NCI-H2107 treated with DMSO at 0.1 percent for 48 hours (cell line): ENCODE measurements at regions not wholly inside any gene's neighbourhood (a gene's known extent, or its start where the extent isn't known, plus 50 kb on each side); places are given as distances from the start of the nearest gene placed in this dataset.
"Not testable (repeated sequence)": the region's sequence is repeated elsewhere in the genome, so short reads cannot be mapped to it uniquely, and the experiment has no call there.

ENCODE experiments used
- DNase-seq: peaks from one replicate; lab custom pipeline; 2025; ENCODE audit not compliant: unreplicated experiment; lab: John Stamatoyannopoulos, UW

GRCh38 chr3:105101603-105102002, 265.1 kb upstream of the ALCAM start:
- no peak for DNase-seq

- no peak for DNase-seq
These were observed 263.6 kb upstream of the ALCAM start for GRCh38 chr3:105103139-105103538.

- DNase-seq, result no peak
These were observed 257.9 kb upstream of the ALCAM start for GRCh38 chr3:105108823-105109222.

GRCh38 chr3:105118905-105119304, 247.8 kb upstream of the ALCAM start:
- DNase-seq, result no peak

GRCh38 chr3:105119801-105120340, 246.8 kb upstream of the ALCAM start:
- DNase-seq, result no peak

GRCh38 chr3:105130911-105131310, 235.8 kb upstream of the ALCAM start:
- no peak for DNase-seq

- no peak for DNase-seq
These were observed 228.8 kb upstream of the ALCAM start for GRCh38 chr3:105137911-105138310.

GRCh38 chr3:105139881-105140560, 226.7 kb upstream of the ALCAM start:
- no peak for DNase-seq

GRCh38 chr3:105140899-105141367, 225.8 kb upstream of the ALCAM start:
- DNase-seq, result no peak

GRCh38 chr3:105144837-105145236, 221.9 kb upstream of the ALCAM start:
- no peak for DNase-seq

- DNase-seq, result no peak
These were observed 221.2 kb upstream of the ALCAM start for GRCh38 chr3:105145511-105145910.

- DNase-seq, result not testable (repeated sequence)
These were observed 217.5 kb upstream of the ALCAM start for GRCh38 chr3:105149197-105149596.

- DNase-seq, result no peak
These were observed 213.7 kb upstream of the ALCAM start for GRCh38 chr3:105152987-105153386.

- DNase-seq, result no peak
These were observed 212.0 kb upstream of the ALCAM start for GRCh38 chr3:105154692-105155091.

GRCh38 chr3:105157067-105157765, 209.5 kb upstream of the ALCAM start:
- no peak for DNase-seq

GRCh38 chr3:105157766-105158085, 209.0 kb upstream of the ALCAM start:
- DNase-seq, result no peak

- DNase-seq, result no peak
These were observed 208.4 kb upstream of the ALCAM start for GRCh38 chr3:105158286-105158685.

- DNase-seq, result no peak
These were observed 204.3 kb upstream of the ALCAM start for GRCh38 chr3:105162448-105162847.

- DNase-seq, result no peak
These were observed 199.8 kb upstream of the ALCAM start for GRCh38 chr3:105166893-105167292.

- DNase-seq, result no peak
These were observed 196.3 kb upstream of the ALCAM start for GRCh38 chr3:105170423-105170822.

- DNase-seq, result peak; percentile 19
These were observed 192.6 kb upstream of the ALCAM start for GRCh38 chr3:105174017-105174615.

GRCh38 chr3:105177576-105177975, 189.1 kb upstream of the ALCAM start:
- DNase-seq, result no peak
